Omental fat pad (tissue), 3 donors: ENCODE measurements at regions not wholly inside any gene's neighbourhood (a gene's known extent, or its start where the extent isn't known, plus 50 kb on each side); places are given as distances from the start of the nearest gene placed in this dataset.

Experiments
- ATAC-seq: fragments of 150-250 bp; one replicate; pipeline ENCODE4 v1.9.1; 2016; ENCODE audit warnings: mild to moderate bottlenecking, moderate library complexity; ENCODE audit not compliant: low FRiP score
- DNase-seq: peaks from one replicate; pipeline ENCODE4 v3.0.0-alpha.2; 2019; ENCODE audit warnings: low spot score
- TF ChIP-seq, protein P1 (sequence below), 3 donors: fragments of 450-650 bp; IDR thresholded peaks; one replicate each; pipeline ENCODE4 v1.5.1; 2016 to 2017; ENCODE audit warnings: antibody characterized with exemption in 3 of 3, mild to moderate bottlenecking in 3 of 3, moderate library complexity in 2 of 3

DNA sequence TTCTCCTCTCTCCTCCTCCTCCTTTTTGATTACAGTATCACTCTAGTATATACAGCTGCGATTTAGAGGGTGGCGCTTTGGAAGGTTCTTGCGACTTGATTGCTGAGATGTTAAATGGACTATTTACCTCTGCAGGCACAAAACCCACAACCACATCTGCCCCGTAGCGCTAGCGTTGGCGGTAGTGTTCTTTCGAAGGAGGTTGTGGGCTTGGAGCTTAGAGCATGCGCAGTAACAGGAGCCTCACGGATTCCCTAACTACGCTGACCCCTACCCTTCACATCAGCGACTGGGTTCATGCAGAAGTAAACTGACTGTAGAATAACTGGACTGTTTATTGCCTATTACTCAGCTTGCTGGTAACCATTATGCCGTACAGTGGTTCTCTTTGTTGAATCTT is 58.0 kb downstream of the CGGBP1 start:
- peak; percentile 44 for ATAC-seq
- TF ChIP-seq, protein P1, sequence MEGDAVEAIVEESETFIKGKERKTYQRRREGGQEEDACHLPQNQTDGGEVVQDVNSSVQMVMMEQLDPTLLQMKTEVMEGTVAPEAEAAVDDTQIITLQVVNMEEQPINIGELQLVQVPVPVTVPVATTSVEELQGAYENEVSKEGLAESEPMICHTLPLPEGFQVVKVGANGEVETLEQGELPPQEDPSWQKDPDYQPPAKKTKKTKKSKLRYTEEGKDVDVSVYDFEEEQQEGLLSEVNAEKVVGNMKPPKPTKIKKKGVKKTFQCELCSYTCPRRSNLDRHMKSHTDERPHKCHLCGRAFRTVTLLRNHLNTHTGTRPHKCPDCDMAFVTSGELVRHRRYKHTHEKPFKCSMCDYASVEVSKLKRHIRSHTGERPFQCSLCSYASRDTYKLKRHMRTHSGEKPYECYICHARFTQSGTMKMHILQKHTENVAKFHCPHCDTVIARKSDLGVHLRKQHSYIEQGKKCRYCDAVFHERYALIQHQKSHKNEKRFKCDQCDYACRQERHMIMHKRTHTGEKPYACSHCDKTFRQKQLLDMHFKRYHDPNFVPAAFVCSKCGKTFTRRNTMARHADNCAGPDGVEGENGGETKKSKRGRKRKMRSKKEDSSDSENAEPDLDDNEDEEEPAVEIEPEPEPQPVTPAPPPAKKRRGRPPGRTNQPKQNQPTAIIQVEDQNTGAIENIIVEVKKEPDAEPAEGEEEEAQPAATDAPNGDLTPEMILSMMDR (IDR thresholded peaks at IDR 0.05), result no peak
- DNase-seq, result no peak

DNA sequence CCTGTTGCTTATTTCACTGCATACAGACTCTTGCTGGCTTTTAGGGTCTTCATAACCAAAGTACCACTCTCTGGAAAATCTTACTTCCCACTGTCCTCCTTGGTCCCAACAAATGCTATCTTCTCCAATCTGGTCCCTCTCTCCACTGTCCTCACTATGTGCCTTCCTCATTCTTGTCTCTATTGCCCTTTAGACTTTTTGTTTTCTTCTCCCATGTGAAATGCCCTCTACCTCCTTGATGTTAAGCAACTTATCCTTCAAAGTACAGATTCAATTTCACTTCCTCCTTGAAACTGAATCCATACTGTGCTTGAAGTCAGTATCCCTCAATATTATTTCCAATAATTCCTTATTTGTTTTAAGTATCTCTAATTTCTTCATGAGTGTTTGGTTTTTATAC is 60.8 kb downstream of the CGGBP1 start:
- ATAC-seq (no peak), DNase-seq (no peak)
- TF ChIP-seq, protein P1 (IDR thresholded peaks at IDR 0.05), result no peak

DNA sequence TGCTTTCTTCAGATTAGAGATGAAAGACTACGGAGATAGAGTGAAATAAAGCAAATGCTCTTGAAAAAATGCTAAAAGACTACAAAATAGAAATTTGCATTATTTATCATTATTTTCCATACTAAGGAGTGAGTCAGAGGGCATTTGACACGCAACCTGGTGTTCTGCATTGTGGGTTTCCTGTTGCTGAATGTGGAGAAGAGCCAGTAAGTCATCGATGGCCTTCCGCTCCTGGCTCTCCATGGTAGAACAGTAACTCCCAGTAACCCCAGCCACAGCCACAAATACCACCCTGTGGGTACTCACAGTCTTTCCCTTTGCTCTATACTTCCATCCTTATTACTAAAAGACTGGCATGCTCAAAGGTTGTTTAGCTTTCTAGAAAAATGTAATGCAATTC is 61.5 kb downstream of the CGGBP1 start:
- no peak for ATAC-seq
- DNase-seq, result no peak
- TF ChIP-seq, protein P1 (IDR thresholded peaks at IDR 0.05), result no peak

DNA sequence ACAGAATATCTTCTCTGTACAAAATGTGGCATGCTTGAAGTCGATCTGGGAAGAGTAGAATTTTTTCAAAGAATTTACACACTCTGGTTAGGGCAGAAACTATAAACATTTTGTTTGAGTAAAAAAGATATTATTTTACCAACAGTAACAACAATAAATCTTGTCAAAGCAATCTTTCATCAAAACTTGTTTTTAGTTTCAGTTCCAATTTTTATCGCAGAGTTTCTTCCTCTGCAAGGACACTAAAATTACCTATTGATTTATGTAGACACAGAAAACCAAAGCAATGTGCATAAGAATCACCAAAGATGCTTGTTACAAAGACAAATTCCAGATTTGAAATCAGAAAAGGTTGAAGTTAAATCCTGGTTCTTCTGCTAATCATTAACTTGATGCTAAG is 61.9 kb downstream of the CGGBP1 start:
- DNase-seq, result no peak
- TF ChIP-seq, protein P1 (IDR thresholded peaks at IDR 0.05), result no peak
- ATAC-seq, result no peak

DNA sequence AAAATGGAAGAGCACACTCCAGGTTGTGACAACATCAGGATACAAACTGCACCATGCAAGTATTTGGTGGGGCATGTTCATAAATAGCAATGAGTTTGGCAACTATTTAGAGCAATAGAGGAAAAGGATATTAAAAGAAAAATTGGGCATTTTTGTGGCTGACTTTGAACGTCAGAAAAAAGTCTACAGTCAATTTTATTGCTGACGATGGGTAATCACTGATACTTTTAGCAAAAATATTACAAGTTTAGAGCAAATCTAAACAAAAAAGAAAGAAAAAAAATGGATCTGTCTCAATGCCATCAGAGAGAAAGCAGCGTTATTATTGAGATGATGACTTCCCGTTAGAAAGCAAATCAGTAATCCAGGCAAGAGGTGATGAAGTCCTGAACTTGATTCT is 65.2 kb downstream of the CGGBP1 start:
- ATAC-seq (no peak), DNase-seq (no peak)
- TF ChIP-seq, protein P1 (IDR thresholded peaks at IDR 0.05), result no peak

DNA sequence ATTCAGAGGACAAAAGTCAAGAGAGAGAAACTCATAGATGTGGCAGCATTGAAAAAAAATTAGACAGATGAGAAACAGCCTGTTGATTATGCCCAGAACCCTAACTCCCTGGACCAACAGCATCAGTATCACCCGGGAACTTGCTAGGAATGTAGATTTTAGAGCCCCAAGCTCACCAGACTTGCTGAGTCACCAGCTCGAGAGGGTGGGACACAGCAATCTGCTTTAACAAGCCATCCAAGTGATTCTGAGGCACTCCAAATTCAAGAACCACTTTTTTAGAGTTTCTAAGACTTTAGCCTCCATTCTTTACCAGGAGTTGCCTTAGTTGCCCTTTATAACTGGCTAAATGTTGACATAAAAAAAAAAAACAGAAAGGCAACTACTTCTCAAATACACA is 70.9 kb downstream of the CGGBP1 start:
- no peak for ATAC-seq
- TF ChIP-seq, protein P1 (IDR thresholded peaks at IDR 0.05), result no peak
- DNase-seq, result no peak

DNA sequence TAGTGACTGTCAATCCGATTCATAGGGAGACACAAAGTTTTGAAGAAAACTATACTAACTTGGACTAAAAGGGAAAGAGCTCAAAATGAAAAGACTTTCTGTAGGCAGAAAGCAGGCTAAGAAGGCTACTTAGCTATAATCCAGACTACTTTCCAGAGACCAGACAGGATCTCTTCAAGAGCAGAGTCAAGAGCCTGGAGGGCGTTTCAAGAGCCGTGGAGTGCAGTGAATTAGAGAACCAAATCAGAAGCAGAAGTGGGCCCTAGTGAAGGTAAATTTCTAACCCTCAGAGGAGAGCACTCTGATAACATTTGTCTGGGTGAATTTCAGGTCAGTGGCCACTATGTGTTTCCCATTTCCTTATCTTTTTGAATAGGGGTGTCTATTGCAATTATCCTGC is 76.4 kb downstream of the CGGBP1 start:
- ATAC-seq, result no peak
- no peak for DNase-seq
- TF ChIP-seq, protein P1 (IDR thresholded peaks at IDR 0.05), result no peak
